Central memory CD4-positive, alpha-beta T cell (primary cell): ENCODE measurements at regions not wholly inside any gene's neighbourhood (a gene's known extent, or its start where the extent isn't known, plus 50 kb on each side); places are given as distances from the start of the nearest gene placed in this dataset.

Experiments
- DNase-seq: peaks from one replicate; pipeline ENCODE4 v3.0.0; 2022

DNA sequence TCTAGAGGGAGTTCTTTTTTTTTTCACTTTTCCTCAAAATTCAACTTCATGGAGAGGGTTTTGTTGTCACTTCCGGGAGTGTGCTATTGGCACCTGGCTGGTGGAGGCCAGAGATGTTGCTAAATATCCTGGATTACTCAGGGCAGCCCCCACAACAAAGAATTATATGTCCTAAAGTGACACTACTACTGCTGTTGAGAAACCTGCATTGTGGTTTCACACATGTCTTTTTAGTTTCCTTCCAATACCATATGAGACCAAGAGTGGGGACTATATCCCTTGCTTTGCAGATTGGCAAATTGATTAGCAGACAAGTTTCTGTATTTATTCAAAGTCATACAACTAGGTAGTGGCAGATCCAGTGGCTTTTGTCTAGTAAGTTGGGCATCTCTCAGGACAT, 826.8 kb downstream of the TRIB2 start:
- DNase-seq: no peak

DNA sequence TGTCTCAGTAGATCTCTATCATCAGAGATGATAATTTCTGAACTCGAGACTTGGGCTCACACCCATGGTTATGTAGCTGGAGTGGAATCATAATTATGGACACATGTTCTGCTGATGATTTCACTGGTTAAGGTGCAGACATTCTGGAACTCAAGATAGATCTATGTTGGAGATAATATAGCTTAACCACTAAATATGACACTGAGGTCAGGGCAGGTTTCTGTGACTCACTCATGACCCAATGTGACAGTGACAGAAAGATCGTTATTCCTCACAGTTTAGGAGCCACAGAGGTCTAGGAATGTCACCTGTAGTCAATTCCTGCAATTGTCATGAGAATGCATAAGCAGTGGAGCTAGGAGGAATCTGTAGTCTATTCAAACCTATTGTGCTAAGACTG, 828.6 kb downstream of the TRIB2 start:
- DNase-seq: no peak

DNA sequence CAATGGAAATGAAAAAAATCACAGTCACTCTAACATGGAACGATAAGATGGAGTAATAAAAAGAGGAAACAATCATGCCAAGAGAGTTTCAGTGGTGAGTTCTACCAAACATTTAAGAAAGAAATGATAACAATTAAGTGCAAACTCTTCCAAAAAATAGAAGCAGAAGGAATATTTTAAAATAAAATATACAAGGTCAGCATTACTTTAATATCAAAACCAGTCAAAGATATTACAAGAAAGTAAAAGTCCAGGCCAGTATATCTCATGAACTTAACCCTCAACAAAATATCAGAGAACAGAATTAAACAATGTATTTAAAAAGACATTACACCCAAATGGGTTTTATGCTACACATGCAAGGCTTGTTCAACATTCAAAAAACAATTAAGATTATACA, 829.4 kb downstream of the TRIB2 start:
- DNase-seq: no peak

DNA sequence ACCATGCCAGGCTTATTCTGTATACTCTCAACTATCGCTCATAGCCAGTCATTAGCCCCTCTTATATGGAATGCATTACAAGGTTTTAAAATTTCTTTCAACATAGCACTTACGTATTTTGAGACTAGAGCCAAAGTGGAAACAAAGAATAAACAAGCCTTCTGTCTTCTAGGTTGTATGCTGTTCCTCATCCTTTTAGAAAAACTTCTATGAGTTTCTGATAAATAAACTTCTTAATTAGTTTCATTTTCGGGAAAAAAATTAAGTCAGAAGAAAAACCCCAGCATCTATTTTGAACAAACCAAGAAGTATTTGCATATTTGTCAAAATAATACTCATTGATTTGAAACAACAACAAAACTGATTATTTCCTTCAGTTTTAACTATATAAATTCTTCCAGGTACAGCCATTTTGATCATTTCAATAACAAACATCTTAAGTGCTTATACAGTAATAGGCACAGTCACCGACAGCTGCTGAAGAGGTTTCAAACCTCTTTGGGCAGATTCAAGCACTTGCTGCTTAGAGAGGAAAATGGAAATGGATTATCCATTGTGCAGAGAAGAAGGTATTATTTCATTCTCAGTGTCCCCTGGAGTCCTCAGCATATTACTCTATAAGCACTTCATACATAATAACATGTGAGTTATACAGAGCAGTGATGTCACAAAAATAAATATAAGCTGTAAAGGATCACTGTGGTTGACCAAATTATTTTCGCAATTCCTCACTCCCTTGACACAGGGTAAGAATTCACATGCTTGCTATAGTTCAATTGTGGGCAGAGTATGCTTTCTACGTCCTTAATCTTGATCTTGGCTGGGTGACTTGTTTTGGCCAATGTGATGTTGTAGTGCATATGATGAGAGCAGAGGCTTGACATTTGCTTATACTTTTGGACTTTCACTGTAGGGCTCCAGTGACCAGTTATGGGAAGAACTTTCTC, 833.8 kb downstream of the TRIB2 start:
- no peak for DNase-seq

DNA sequence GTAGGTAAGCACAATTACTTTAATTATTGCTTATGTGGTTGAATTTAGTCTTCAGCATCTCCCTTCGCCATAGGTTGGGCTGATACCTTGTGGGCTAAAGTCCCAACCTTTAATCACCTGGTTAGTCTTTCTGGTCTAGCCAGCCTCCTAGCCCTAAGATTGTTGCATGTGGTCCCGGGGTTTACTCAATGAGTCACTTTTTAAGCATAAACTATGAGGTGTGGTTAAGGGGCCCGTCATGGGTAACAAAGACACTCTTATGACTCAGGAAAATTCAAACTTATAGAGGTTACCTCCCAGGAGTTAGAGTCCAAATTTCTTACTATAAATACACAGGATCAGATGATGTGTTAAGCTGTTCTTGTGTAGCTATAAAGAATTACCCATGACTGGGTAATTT, 841.6 kb downstream of the TRIB2 start:
- DNase-seq: no peak

DNA sequence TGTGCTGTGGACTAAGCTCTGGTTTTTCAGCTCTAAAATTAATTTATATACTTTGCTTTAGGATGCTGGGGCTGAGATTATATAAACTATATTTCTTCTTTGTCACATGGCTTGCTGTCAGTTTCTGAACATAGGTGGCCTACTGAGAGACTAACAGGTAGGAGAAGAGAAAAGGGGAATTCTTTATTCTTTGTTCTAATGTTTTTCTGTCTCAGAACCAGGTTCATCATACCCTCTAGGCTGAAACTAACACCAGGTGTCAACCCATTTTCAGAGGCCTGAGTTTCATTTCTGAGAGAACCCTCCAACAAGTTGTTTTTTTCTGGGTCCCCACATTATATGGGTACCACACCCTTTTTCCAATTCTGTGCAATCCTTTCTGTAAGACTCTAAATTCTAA, 843.6 kb downstream of the TRIB2 start:
- no peak for DNase-seq

DNA sequence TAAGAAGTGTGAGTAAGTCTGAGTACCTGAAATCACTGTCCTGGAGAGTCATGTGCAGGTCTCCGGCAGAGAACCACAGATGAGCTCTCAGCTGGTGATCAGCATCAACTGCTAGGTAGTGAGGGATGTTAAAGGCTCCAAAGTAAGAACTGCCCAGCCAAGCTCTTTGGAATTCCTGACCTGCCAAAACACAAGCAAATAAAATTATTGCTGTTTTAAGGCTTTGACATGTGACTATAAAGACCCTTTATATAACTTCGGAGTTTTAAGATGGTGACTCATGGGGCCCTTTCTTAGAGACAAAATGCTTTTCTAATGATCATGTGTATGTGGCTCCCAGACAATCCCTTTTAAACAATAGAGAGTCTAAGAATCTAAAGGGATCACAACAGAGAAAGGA, 855.7 kb downstream of the TRIB2 start:
- DNase-seq: no peak

DNA sequence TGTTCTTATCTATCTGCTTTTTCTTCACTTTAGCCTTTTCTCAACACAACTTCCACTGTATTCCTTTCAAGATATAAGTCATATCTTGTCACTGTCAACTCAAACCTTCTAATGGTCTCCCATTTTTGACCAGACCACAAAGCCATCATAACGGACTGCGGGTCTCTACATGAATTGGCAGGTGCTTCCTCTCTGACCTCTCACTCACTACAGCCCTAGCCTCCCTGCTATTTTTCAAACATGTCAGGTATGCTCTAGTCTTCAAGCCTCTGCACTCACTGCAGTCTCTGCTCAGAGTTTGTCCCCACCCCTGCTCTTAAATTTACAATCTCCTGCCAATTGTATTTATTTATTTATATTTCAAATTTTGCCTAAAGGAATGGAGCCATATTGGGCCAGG, 858.1 kb downstream of the TRIB2 start:
- DNase-seq: no peak

DNA sequence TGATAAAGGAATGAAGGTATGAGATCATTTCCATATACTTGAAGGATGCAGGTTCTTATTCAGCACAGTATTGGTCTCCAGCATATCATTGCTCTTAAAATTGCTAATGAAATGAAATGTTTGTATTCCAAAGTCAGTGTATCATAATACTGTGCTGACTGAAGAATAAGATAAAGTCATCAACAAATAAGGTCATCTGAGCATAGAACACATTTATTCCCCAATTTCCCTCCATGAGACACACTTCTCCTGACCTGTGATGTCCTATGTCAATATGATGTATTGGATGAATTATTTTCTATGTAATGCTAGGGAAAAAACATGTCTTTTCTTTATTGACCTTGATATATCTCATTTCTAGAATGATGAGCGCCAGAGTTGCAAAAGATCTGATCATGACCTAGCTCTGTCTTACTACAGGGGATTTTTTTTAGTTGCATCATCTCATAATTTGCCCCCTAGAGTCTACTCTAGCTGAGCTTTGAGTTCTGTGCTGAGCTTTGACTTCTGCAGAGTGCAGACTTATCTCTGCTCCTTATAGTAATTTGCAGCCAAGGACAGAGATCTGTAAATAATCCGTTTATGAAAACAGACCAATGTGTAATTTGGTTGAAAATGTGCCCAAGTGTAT, 859.8 kb downstream of the TRIB2 start:
- no peak for DNase-seq

DNA sequence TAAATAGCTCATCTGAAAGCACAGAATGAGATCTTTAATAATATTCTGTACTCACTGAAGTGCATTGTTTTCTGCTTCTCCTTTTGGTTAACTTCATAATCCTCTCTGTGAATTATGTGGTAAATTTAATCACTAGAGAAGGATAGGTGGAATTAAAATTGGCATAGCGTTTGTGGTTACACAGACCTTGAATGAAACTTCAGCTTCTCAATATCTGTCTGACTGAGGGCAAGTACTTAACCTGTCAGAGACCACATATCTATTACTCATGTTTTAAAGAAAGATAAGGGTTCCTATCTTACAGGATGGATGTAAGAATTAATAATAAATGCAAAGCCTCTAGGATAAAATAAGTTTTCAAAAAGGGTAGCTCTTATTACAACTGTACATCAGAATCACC, 861.8 kb downstream of the TRIB2 start:
- no peak for DNase-seq

DNA sequence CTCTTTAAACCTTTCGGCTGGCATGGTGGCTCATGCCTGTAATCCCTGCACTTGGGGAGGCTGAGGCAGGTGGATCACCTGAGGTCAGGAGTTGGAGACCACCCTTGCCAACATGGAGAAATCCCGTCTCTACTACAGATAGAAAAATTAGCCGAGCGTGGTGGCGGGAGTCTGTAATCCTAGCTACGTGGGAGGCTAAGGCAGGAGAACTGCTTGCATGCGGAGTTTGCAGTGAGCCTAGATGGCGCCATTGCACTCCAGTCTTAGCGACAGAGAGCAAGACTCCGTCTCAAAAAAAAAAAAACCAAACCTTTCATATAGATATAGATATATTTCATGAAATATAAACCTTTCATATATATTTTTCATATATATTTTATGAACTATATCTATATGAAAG, 864.7 kb downstream of the TRIB2 start:
- DNase-seq: no peak

DNA sequence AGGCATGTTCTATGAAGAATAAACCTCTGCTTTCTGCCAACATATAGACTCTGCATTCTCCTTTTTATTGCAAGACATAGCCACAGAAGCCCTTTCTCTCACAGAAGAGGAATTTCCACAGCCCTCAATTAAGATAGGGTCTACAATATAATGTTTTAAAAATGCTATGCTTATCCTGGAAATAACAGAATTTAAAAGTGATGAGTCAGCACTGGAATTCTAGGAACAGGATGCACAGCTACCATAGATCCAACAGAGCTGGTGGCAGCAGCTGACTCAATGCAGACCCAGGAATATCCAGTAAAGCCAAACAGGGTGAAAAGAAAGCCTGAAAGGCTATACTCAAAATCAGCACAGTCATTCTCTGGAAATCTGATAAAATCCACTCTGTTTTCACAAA, 866.9 kb downstream of the TRIB2 start:
- no peak for DNase-seq

DNA sequence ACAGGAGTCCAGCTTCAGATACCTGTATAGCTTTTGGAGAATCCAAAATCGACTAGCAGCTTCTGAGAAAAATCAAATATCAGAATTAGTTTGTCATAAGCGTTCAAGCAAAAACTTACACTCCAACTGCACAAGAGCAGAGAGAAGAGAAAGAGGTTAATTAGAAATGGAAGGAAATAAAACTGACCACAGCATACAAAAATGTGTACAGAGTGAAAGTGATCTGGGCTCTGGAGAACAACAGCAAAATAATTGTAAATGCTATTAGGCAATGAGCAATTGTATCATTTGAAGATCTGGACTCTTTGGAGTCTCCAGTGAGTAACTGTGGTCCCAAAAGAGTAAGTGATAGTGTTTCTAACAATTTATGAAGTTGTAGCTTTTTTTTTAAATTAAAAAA, 867.3 kb downstream of the TRIB2 start:
- no peak for DNase-seq

DNA sequence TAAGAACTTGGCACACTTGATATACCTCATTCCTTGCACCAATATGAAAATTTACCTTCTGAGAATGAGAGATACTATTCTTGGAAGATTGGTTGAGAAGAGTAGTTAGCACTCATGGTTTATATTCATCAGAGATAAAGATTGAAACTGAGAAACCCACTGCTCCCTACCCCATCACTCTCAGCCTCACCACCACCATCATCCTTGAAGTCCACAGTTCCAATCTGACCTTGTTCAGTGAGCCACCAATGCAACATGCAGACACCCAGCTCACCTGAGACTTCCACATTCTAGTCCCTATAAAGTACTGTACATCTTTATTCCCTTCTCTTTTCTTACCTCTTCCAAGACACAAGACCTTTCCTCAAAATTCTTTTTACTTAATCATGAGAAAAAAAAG, 869.0 kb downstream of the TRIB2 start:
- no peak for DNase-seq

DNA sequence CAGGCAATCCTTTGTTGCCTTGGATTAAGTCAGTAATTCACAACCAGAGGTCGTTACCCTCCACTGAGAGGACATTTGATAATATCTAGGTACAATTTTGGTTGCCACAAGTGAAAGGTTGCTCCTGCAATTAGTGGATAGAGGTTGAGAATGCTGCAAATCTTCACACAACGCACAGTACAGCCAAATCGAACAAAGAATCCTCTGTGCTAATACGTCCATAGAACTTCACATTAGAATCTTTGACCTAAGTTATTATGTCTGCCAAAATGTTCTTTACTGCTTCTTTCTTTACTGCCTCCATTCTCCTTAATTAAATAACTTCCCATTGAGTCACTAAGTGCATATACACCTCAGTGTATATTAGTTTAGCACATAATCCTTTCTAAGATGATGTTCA, 879.5 kb downstream of the TRIB2 start:
- no peak for DNase-seq

DNA sequence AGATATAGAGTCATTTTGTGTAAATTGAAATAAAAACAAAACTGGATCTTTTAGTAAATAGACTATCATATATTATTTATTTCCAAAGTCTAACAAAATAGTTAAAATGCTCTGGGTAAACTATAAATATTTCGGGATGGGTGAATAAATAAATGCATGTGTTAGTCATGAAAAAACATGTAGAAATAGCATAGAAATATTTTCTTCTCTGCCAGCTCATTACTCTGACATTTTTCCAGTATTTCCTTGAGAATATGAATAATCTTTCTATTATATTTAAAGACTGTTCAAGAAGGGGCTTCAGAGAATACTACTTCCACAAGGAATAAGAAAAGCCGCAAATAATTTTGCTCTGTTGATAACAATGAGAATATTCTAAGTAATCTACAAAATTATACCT, 880.4 kb downstream of the TRIB2 start:
- DNase-seq: no peak

DNA sequence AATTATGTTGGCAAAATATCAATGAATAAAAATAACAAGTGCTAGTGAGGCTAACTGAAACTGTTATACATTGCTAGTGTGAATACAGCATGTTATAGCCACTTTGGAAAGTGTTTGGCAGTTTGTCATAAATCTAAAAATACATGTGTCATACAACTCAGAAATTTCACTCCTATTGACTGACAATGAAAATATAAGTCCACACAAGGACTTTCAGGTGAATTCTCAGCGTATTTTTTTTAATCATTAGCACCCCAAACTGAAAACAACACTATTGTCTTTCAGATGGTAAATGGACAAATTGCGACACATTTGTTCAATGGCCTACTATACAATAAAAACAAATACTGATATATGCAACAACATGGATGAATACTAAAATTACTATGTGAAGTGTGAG, 884.8 kb downstream of the TRIB2 start:
- DNase-seq: no peak

DNA sequence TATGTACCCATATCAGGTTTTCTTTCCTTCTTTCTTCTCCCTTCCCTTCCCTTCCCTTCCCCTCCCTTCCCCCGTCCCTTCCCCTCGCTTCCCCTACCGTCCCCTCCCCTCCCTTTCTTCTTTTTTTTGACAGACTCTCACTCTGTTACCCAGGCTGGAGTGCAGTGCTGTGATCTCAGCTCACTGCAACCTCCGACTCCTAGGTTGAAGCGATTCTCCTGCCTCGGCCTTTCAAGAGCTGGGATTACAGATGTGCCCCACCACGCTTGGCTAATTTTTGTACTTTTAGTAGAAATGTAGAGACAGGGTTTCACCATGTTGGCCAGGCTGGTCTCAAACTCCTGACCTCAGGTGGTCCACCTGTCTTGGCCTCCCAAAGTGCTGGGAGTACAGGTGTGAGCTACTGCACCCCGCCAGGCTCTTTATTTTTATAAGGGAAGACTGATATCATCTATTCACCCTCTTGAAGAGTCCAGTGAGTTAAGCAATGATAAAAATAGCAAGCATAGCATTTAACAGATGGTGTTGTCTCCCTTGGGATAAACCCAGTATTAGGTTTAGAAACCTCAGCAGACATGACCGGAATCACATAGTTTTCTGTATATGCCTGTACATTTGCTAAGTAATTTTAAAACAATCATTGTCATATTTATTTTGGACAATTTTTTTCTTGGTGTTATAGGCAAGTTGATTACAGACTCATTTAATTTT, 888.4 kb downstream of the TRIB2 start:
- DNase-seq: no peak

DNA sequence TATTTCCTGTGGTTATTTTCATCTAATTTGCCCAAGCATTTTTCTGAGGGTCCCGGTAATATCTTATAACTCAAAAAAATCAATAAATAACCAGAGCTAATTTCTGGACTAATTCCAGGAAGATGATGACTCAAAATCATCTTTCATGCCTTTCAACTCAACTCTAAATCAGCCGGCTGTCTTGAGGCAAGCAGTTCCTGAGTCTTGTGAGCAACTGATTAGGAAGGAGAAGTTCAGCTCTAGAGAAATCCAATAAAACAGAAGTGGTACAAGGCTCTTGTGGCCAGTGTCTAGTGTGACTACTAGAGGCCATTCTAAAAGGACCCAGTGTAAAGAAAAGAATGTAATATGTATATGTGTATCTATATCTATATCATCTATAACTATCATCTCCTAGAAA, 890.4 kb downstream of the TRIB2 start:
- no peak for DNase-seq

DNA sequence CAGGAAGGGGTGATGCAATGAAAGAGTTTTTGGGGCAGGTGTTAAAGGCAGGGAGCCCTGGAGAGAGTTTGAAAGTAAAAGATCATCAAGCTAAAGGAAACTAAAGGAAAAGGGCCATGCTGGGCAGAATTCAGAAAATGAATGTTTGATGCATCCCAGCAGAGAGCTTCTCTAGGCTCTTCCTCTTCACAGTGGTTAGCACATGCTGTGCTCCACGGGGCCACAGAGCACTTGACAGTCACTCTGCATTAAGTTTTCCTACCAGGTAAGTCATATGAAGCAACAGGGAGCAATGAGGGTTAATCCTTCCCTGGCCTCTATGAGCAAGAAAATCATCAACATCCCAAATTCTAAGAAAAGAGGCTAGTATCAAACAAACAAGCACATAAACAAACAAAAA, 895.2 kb downstream of the TRIB2 start:
- no peak for DNase-seq

DNA sequence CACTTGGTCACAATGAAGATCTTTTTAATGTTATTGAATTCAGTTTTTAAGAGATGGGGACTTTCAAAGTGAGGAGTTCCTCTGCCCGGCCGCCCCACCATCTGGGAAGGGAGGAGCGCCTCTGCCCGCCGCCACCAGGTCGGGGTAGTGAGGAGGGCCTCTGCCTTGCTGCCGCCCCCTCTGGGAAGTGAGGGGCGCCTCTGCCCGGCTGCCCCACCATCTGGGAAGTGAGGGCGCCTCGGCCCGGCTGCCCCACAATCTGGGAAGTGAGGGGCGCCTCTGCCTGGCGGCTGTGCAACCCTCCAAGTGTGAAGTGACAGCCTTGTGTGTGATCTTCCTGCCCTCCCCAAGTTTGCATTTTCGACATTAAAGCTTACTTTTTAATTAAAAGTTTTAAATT, 899.3 kb downstream of the TRIB2 start:
- DNase-seq: no peak

DNA sequence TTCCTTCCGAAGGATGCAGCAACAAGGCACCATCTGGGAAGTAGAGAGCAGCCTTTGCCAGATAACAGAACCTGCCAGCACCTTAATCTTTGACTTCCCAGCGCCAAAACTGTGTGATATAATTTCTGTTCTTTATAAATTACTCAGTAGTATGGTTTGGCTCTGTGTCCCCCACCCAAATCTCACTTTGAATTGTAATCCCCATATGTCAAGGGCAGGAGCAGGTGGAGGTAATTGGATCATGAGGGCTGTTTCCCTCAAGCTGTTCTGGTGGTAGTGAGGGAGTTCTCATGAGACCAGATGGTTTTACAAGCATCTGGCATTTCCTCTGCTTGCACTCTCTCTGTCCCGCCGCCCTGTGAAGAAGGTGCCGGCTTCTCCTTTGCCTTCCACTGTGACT, 899.9 kb downstream of the TRIB2 start:
- no peak for DNase-seq

DNA sequence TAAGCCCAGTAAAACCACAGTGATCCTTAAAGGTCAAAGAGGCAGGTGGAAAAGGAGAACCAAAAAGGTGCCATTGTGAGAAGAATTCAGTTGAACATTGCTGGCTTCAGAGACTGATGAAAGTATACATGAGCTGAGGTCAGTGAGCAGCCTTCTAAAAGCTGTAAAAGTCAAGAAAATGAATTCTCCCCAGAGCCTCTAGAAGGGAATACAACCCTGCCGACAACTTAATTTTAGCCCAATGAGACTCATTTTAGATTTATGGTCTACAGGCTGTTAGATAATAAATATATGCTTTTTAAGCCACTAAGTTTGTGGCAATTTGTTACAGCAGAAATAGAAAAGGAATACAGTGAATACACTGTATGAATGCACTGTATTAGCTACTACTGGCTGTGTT, 911.4 kb downstream of the TRIB2 start:
- DNase-seq: no peak

DNA sequence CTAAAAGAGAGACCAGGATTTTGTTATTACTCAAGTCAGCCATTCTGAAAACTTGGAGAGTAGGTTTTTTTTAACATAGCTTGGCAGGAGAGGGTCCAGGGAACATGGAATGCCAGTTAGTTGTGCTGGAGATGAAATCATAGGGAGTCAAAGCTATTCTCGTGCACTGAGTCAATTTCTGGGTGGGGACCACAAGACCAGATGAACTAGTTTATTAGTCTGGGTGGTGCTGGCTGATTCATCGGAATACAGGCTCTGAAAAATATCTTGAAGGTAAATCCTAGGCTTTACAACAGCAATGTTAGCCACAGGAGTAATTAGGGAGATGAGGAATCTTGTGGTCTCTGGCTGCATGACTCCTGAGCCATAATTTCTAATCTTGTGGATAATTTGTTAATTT, 921.4 kb downstream of the TRIB2 start:
- DNase-seq: no peak
